OCI-LY1 (cell line): ENCODE measurements at regions not wholly inside any gene's neighbourhood (a gene's known extent, or its start where the extent isn't known, plus 50 kb on each side); places are given as distances from the start of the nearest gene placed in this dataset.

Source experiments
- H2AFZ ChIP-seq: fragments of 200-600 bp; sonication (generic), shearing (Covaris generic); 2 replicates; pipeline ENCODE4 v1.6.0; 2014; ENCODE audit warnings: antibody characterized with exemption, mild to moderate bottlenecking, low read length
- H3F3A ChIP-seq: fragments of 200-600 bp; sonication (generic), shearing (Covaris generic); 2 replicates; pipeline ENCODE4 v1.6.0; 2014; ENCODE audit warnings: mild to moderate bottlenecking, antibody characterized with exemption, low read length, moderate library complexity; ENCODE audit not compliant: insufficient read depth
- H3K27ac ChIP-seq: fragments of 200-600 bp; sonication (generic); 2 replicates; pipeline ENCODE4 v1.5.1; 2014; ENCODE audit warnings: low read length, mixed run types, mild to moderate bottlenecking, low read depth; ENCODE audit not compliant: poor library complexity, severe bottlenecking
- H3K27me3 ChIP-seq: fragments of 200-600 bp; sonication (generic); 2 replicates; pipeline ENCODE4 v1.6.0; 2014; ENCODE audit warnings: antibody characterized with exemption, mild to moderate bottlenecking, low read length, moderate library complexity; ENCODE audit not compliant: insufficient read depth
- H3K36me3 ChIP-seq: fragments of 200-600 bp; sonication (generic); 2 replicates; pipeline ENCODE4 v1.6.1; 2014; ENCODE audit warnings: mild to moderate bottlenecking, antibody characterized with exemption, low read length, moderate library complexity, mixed read lengths; ENCODE audit not compliant: insufficient read depth
- H3K4me1 ChIP-seq: fragments of 200-600 bp; sonication (generic); 2 replicates; pipeline ENCODE4 v1.5.1; 2014; ENCODE audit warnings: mild to moderate bottlenecking, low read length, moderate library complexity; ENCODE audit not compliant: insufficient read depth, severe bottlenecking
- H3K4me2 ChIP-seq: fragments of 200-600 bp; sonication (generic), shearing (Covaris generic); 2 replicates; pipeline ENCODE4 v1.6.1; 2014; ENCODE audit warnings: low read length
- H3K4me3 ChIP-seq: fragments of 200-600 bp; sonication (generic); 2 replicates; pipeline ENCODE4 v1.5.1; 2014; ENCODE audit warnings: low read length, low read depth, mild to moderate bottlenecking, mixed read lengths; ENCODE audit not compliant: poor library complexity, severe bottlenecking
- H3K79me2 ChIP-seq: fragments of 200-600 bp; shearing (Covaris generic); 2 replicates; pipeline ENCODE4 v1.6.1; 2016; ENCODE audit warnings: mixed run types, low read length, mixed read lengths; ENCODE audit not compliant: insufficient read depth
- H3K9ac ChIP-seq: fragments of 200-600 bp; sonication (generic), shearing (Covaris generic); 2 replicates; pipeline ENCODE4 v1.6.1; 2014; ENCODE audit warnings: mild to moderate bottlenecking, low read length, mixed read lengths
- H3K9me2 ChIP-seq: fragments of 200-600 bp; sonication (generic), shearing (Covaris generic); 2 replicates; pipeline ENCODE4 v1.6.1; 2014; ENCODE audit warnings: low read depth, mild to moderate bottlenecking, low read length, mixed read lengths
- H3K9me3 ChIP-seq: fragments of 200-600 bp; shearing (Covaris generic); 2 replicates; pipeline ENCODE4 v1.6.1; 2014; ENCODE audit warnings: low read length, mixed read lengths
- H4K20me1 ChIP-seq: fragments of 200-600 bp; sonication (generic), shearing (Covaris generic); 2 replicates; pipeline ENCODE4 v1.6.0; 2016; ENCODE audit warnings: mild to moderate bottlenecking, low read length; ENCODE audit not compliant: insufficient read depth
- EZH2 ChIP-seq: fragments of 200-600 bp; sonication (generic), shearing (Covaris generic); IDR thresholded peaks from 2 replicates; pipeline ENCODE4 v1.8.0; 2017; ENCODE audit warnings: borderline replicate concordance, mixed run types, mild to moderate bottlenecking, antibody characterized with exemption, low read length, moderate library complexity, mixed read lengths
- TF ChIP-seq, protein P1 (sequence below): fragments of 200-600 bp; sonication (generic), shearing (Covaris generic); IDR thresholded peaks from 2 replicates; pipeline ENCODE4 v1.5.1; 2017; ENCODE audit warnings: mild to moderate bottlenecking, antibody characterized with exemption, low read length, moderate library complexity, mixed read lengths

DNA sequence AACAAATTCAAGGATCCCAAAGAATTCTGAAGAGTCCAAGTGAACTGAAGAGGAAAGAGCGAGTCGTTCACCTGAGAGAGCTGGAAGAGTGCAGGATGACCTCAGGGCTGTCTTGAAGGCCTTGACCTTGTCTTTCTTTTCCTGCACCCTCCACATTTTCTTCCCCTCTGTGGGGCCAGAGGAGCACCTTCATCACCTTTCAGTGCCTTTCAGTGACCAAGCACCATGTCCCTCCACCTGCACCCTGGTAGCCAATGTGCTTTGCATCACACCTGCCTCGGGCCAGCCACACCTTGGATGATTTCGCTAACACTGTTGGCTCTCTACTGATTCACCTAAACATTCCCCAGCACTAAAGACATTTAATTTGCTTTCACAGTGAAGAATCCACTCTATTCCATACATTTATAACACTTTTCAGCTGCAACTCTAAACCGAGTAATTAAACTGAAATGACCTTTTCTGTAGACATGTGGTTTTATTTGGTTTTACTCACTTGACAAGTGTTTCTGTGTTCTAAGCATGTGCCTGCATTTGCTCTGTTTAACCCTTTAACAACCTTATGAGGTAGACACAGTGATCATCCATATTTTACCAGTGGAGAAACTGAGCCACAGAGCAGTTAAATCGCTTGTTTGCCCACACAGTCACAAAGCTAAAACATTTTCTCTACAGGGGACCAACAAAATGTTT is 121.3 kb upstream of the CST7 start:
- no peaks in the 10 kb centered on the region for H3F3A ChIP-seq
- TF ChIP-seq, protein P1, sequence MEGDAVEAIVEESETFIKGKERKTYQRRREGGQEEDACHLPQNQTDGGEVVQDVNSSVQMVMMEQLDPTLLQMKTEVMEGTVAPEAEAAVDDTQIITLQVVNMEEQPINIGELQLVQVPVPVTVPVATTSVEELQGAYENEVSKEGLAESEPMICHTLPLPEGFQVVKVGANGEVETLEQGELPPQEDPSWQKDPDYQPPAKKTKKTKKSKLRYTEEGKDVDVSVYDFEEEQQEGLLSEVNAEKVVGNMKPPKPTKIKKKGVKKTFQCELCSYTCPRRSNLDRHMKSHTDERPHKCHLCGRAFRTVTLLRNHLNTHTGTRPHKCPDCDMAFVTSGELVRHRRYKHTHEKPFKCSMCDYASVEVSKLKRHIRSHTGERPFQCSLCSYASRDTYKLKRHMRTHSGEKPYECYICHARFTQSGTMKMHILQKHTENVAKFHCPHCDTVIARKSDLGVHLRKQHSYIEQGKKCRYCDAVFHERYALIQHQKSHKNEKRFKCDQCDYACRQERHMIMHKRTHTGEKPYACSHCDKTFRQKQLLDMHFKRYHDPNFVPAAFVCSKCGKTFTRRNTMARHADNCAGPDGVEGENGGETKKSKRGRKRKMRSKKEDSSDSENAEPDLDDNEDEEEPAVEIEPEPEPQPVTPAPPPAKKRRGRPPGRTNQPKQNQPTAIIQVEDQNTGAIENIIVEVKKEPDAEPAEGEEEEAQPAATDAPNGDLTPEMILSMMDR: no peak
- no peak overlapping the region for H3K27ac ChIP-seq
- H3K4me1 ChIP-seq: no peaks in the 10 kb centered on the region
- H3K4me3 ChIP-seq: no peak overlapping the region
- no peaks in the 10 kb centered on the region for H3K9me3 ChIP-seq
- H3K27me3 ChIP-seq: no peaks in the 10 kb centered on the region
- H2AFZ ChIP-seq: no peak overlapping the region
- no peak overlapping the region for H3K4me2 ChIP-seq
- no peaks in the 10 kb centered on the region for H3K79me2 ChIP-seq
- no peaks in the 10 kb centered on the region for H3K36me3 ChIP-seq
- no peaks in the 10 kb centered on the region for H4K20me1 ChIP-seq
- H3K9ac ChIP-seq: no peak overlapping the region
- H3K9me2 ChIP-seq: no peaks in the 10 kb centered on the region

DNA sequence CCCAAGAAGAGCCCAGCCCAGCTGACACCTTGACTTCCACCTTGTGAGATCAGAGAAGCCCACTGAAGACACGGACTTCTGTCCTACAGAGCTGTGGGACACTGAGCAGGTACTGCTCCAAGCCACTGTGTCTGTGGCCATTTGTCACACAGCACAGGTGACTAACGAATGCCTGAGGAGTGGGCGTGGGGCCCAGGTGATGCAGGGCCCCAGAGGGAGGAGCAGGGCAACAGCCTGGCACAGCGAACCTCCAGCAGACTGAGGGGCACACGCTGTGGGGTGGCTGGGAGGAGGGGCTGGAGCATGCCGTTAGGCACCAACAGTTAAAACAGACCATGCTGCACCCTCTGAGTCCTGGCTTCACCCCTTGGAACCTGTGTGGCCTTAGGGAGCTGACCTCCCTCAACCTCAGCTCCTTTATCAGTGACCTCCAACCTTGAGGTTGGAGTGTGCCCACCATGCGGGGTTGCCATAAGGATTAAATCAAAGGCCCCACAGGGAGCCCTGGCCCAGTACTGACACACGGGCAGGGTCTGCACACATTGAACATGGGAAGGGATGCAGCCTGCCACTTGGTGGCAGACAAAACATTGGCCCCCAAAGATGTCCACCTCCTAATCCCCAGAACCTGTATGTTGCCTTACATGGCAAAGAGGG is 119.9 kb upstream of the CST7 start:
- Histone ChIP-seq H3K4me3 (no peak overlapping the region), H3K27ac (no peak overlapping the region), H4K20me1 (no peaks in the 10 kb centered on the region), H3K9me3 (no peaks in the 10 kb centered on the region), H3K36me3 (no peaks in the 10 kb centered on the region), H3K9me2 (no peaks in the 10 kb centered on the region), H3K4me2 (no peak overlapping the region), H3K27me3 (no peaks in the 10 kb centered on the region), H3K9ac (no peak overlapping the region), H2AFZ (no peak overlapping the region), H3K79me2 (no peaks in the 10 kb centered on the region), H3K4me1 (no peaks in the 10 kb centered on the region), H3F3A (no peaks in the 10 kb centered on the region)
- TF ChIP-seq EZH2: no peak
- TF ChIP-seq, protein P1: no peak

DNA sequence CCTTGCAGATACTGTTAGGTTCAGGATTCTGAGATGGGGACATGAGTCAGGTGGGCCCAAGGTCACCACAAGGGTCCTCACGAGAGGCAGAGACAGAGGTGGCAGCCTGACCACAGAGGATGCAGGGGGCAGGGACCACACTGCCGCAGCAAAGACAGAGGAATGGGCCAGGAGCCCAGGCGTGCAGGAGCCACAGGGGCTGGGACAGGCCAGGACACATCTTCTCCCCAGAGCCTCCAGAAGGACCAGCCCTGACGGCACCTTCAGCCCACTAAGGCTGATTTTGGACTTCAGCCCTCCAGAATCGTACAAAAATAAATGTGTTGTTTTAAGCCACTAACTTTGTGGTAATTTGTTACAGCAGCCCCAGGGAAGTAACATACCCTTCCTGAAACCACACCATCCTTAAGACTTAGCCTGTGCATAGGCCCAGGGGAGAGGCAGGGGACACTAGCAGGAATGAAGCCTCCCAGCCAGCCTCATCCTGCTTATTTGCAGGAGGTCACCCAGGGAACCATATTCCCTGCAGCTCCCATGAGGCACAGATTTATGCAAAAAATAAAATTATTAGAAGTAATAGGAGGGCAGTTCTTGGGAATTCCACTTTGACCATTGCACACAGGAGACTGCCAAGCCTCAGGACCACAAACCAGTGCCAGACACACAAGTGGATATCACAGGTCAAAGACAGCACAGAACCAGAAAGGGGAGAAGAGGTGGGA is 119.3 kb upstream of the CST7 start:
- no peaks in the 10 kb centered on the region for H3K79me2 ChIP-seq
- H2AFZ ChIP-seq: no peak overlapping the region
- no peaks in the 10 kb centered on the region for H3K36me3 ChIP-seq
- no peaks in the 10 kb centered on the region for H3K9me2 ChIP-seq
- no peak overlapping the region for H3K4me2 ChIP-seq
- no peak overlapping the region for H3K4me3 ChIP-seq
- H3K27me3 ChIP-seq: 0 out of 2 replicates have a peak, but pooled peaks cover under 1% of the 10 kb centered on the region
- H3K27ac ChIP-seq: no peak overlapping the region
- TF ChIP-seq, protein P1: no peak
- no peak for TF ChIP-seq EZH2
- H3K9ac ChIP-seq: no peak overlapping the region
- H3K9me3 ChIP-seq: no peaks in the 10 kb centered on the region
- H3F3A ChIP-seq: no peaks in the 10 kb centered on the region
- H4K20me1 ChIP-seq: no peaks in the 10 kb centered on the region
- H3K4me1 ChIP-seq: no peaks in the 10 kb centered on the region
